IMR-90 (cell line): ENCODE measurements at regions not wholly inside any gene's neighbourhood (a gene's known extent, or its start where the extent isn't known, plus 50 kb on each side); places are given as distances from the start of the nearest gene placed in this dataset.

Experiments
- ATAC-seq: fragments of 200-7000 bp; cut with Tn5 transposase; 2 replicates; pipeline ENCODE4 v1.9.1; 2020; ENCODE audit warnings: low read depth, mild to moderate bottlenecking, moderate library complexity
- BruUV-seq: library from RNA; stranded (reverse); fragments of 400-500 nt; replicated peaks from 2 replicates; lab custom pipeline; 2021; lab: Mats Ljungman, UMichigan
- CTCF ChIA-PET: fragments of 300-600 bp; formaldehyde crosslinking; extraction: SDS; loops from one replicate; lab custom pipeline; 2021; ENCODE audit warnings: antibody characterized with exemption; lab: Yijun Ruan, JAX
- POLR2A ChIA-PET: fragments of 300-600 bp; sonication (Branson Sonifier 250); formaldehyde crosslinking; loops from one replicate; lab custom pipeline; 2022; ENCODE audit warnings: antibody characterized with exemption; ENCODE audit not compliant: unreplicated experiment; lab: Charles Lee
- DNase-seq: peaks from one replicate; pipeline ENCODE4 v3.0.0; 2013
- H2AFZ ChIP-seq: replicated peaks from 2 replicates; pipeline ENCODE3; 2013; ENCODE audit warnings: low read length, mild to moderate bottlenecking; ENCODE audit not compliant: poor library complexity
- H2AK5ac ChIP-seq: 2 replicates; pipeline ENCODE4 v1.6.1; 2013; ENCODE audit warnings: low read depth, low read length, inconsistent platforms
- H2AK9ac ChIP-seq: replicated peaks from 2 replicates; pipeline ENCODE3; 2013; ENCODE audit warnings: mild to moderate bottlenecking, low read depth, low read length, moderate library complexity; ENCODE audit not compliant: poor library complexity
- H2BK120ac ChIP-seq: 2 replicates; pipeline ENCODE4 v1.6.1; 2013; ENCODE audit warnings: low read depth, low read length, inconsistent platforms
- H2BK15ac ChIP-seq: 3 replicates; pipeline ENCODE4 v1.6.1; 2013; ENCODE audit warnings: low read depth, low read length, inconsistent platforms
- H2BK20ac ChIP-seq: 2 replicates; pipeline ENCODE4 v1.6.1; 2013; ENCODE audit warnings: low read depth, mild to moderate bottlenecking, inconsistent platforms, low read length, moderate library complexity
- H2BK5ac ChIP-seq: 2 replicates; pipeline ENCODE4 v1.6.1; 2013; ENCODE audit warnings: mild to moderate bottlenecking, low read depth, low read length, inconsistent platforms; ENCODE audit not compliant: poor library complexity, severe bottlenecking
- H3K14ac ChIP-seq: replicated peaks from 2 replicates; pipeline ENCODE4 v1.6.1; 2013; ENCODE audit warnings: low read depth, low read length, inconsistent platforms
- H3K18ac ChIP-seq: 2 replicates; pipeline ENCODE4 v1.6.1; 2013; ENCODE audit warnings: low read depth, low read length, control low read depth
- H3K23ac ChIP-seq: 2 replicates; pipeline ENCODE4 v1.6.1; 2013; ENCODE audit warnings: low read depth, low read length, inconsistent platforms
- H3K27ac ChIP-seq: 2 replicates; pipeline ENCODE4 v1.5.1; 2013; ENCODE audit warnings: mild to moderate bottlenecking, control low read depth, low read length; ENCODE audit not compliant: insufficient read depth
- H3K27me3 ChIP-seq: 2 replicates; pipeline ENCODE4 v1.6.1; 2013; ENCODE audit warnings: low read length; ENCODE audit not compliant: control insufficient read depth, insufficient read depth
- H3K36me3 ChIP-seq: 2 replicates; pipeline ENCODE4 v1.6.1; 2013; ENCODE audit warnings: low read length, mixed read lengths; ENCODE audit not compliant: control insufficient read depth, insufficient read depth
- H3K4ac ChIP-seq: 2 replicates; pipeline ENCODE4 v1.6.1; 2013; ENCODE audit warnings: low read depth, low read length, inconsistent platforms
- H3K4me1 ChIP-seq: 2 replicates; pipeline ENCODE4 v1.6.1; 2013; ENCODE audit warnings: low read length, mixed read lengths; ENCODE audit not compliant: control insufficient read depth, insufficient read depth
- H3K4me2 ChIP-seq: 2 replicates; pipeline ENCODE4 v1.6.1; 2013; ENCODE audit warnings: low read depth, mild to moderate bottlenecking, control low read depth, low read length, moderate library complexity
- H3K4me3 ChIP-seq: 2 replicates; pipeline ENCODE4 v1.5.1; 2013; ENCODE audit warnings: low read depth, mild to moderate bottlenecking, control low read depth, low read length, moderate library complexity; ENCODE audit not compliant: insufficient read depth
- H3K56ac ChIP-seq: 2 replicates; pipeline ENCODE4 v1.6.1; 2013; ENCODE audit warnings: low read length, inconsistent platforms; ENCODE audit not compliant: insufficient read depth; ENCODE audit errors: extremely low read depth
- H3K79me1 ChIP-seq, 2 experiments: 2 replicates each; pipeline ENCODE4 v1.6.1; 2013; ENCODE audit warnings: low read length in 2 of 2, inconsistent platforms in 1 of 2, low read depth in 1 of 2
- H3K9ac ChIP-seq: 2 replicates; pipeline ENCODE4 v1.6.1; 2013; ENCODE audit warnings: low read depth, low read length, control low read depth
- H3K9me1 ChIP-seq: 2 replicates; pipeline ENCODE4 v1.6.1; 2013; ENCODE audit warnings: low read length, inconsistent platforms; ENCODE audit not compliant: insufficient read depth
- H3K9me3 ChIP-seq: 2 replicates; pipeline ENCODE4 v1.6.1; 2013; ENCODE audit warnings: low read length; ENCODE audit not compliant: control insufficient read depth, insufficient read depth
- H4K20me1 ChIP-seq: 2 replicates; pipeline ENCODE4 v1.6.1; 2013; ENCODE audit warnings: low read length, inconsistent platforms; ENCODE audit not compliant: insufficient read depth
- H4K5ac ChIP-seq: 2 replicates; pipeline ENCODE4 v1.6.1; 2013; ENCODE audit warnings: mild to moderate bottlenecking, low read depth, low read length, control low read depth
- H4K8ac ChIP-seq, 2 experiments: 2 replicates each; pipeline ENCODE4 v1.6.1; 2013; ENCODE audit warnings: low read depth in 2 of 2, low read length in 2 of 2, control low read depth in 1 of 2, inconsistent platforms in 1 of 2
- H4K91ac ChIP-seq: 2 replicates; pipeline ENCODE4 v1.6.1; 2013; ENCODE audit warnings: low read depth, low read length, inconsistent platforms; ENCODE audit not compliant: insufficient read depth
- CHD1 ChIP-seq: IDR thresholded peaks from 2 replicates; pipeline ENCODE4 v1.6.1; 2012; ENCODE audit warnings: low read depth, low read length, improper control_type of control experiment
- FOS ChIP-seq: fragments of 150-350 bp; IDR thresholded peaks from 2 replicates; pipeline ENCODE4 v1.6.1; 2016; ENCODE audit warnings: low read depth, low read length
- MAZ ChIP-seq: IDR thresholded peaks from 2 replicates; pipeline ENCODE4 v1.6.1; 2012; ENCODE audit warnings: low read depth, mild to moderate bottlenecking, low read length, improper control_type of control experiment, moderate library complexity, borderline replicate concordance
- POLR2A ChIP-seq: IDR thresholded peaks from 2 replicates; pipeline ENCODE4 v1.6.1; 2012; ENCODE audit warnings: mild to moderate bottlenecking, low read depth, low read length
- SMC3 ChIP-seq: fragments of 150-350 bp; IDR thresholded peaks from 2 replicates; pipeline ENCODE4 v1.6.1; 2016; ENCODE audit warnings: low read depth, mild to moderate bottlenecking, antibody characterized with exemption, low read length, moderate library complexity
- WGBS, 2 experiments: methylation state at CpG; one replicate each; pipeline versions ENCODE4 v1.1.5 to v1.1.7; 2013; ENCODE audit warnings: missing lambda C conversion rate in 2 of 2; ENCODE audit not compliant: insufficient read length in 1 of 2; ENCODE audit errors: extremely low coverage in 2 of 2; 5-methylcytosine and 5-hydroxymethylcytosine counted together
- dilution Hi-C: fragments of 300-500 bp; cut with HindIII; formaldehyde crosslinking; loops from one replicate; pipeline ENCODE4 v1.14.3; 2018; ENCODE audit warnings: low sequenced_read_pairs; ENCODE audit not compliant: unreplicated experiment
- in situ Hi-C: fragments of 300-500 bp; cut with MboI; formaldehyde crosslinking; loops from 3 replicates; pipeline ENCODE4 v1.14.3; 2019; ENCODE audit warnings: low sequenced_read_pairs, inconsistent platforms, mixed read lengths
- intact Hi-C: fragments of 100-400 bp; cut with micrococcal nuclease; formaldehyde crosslinking; loops from 2 replicates; pipeline ENCODE4 v1.10.0; 2022

GRCh38 chr7:125430013-125430412, 500.4 kb upstream of the POT1 start:
- Histone ChIP-seq H2BK5ac (no peak overlapping the region), H3K4ac (no peak overlapping the region), H4K8ac (no peak overlapping the region), H3K18ac (no peak overlapping the region), H3K23ac (no peak overlapping the region), H2AK5ac (no peak overlapping the region), H3K9ac (no peak overlapping the region), H3K9me1 (no peaks in the 10 kb centered on the region), H3K4me3 (no peak overlapping the region), H3K36me3 (no peaks in the 10 kb centered on the region), H3K9me3 (no peaks in the 10 kb centered on the region; the same call in none of the 2 replicates), H3K79me1 (no peaks in the 10 kb centered on the region), H3K27me3 (no peaks in the 10 kb centered on the region), H2AK9ac (no peak overlapping the region), H3K4me1 (no peaks in the 10 kb centered on the region), H3K27ac (no peak overlapping the region), H2BK15ac (no peak overlapping the region), H3K56ac (no peak overlapping the region), H4K5ac (no peak overlapping the region), H3K4me2 (no peak overlapping the region), H2BK120ac (no peak overlapping the region), H2BK20ac (no peak overlapping the region), H2AFZ (no peak overlapping the region), H4K91ac (no peak overlapping the region), H3K14ac (no peak overlapping the region), H4K20me1 (no peaks in the 10 kb centered on the region)
- intact Hi-C loops, result no loop called here
- no peak for ATAC-seq
- in situ Hi-C loops, result no loop called here
- BruUV-seq, result no TSS peak
- no CpG with 5 or more reads among the region's 2 CpGs for WGBS, 2 experiments
- no peak for TF ChIP-seq CHD1
- TF ChIP-seq SMC3, result no peak
- TF ChIP-seq FOS, result no peak
- no peak for TF ChIP-seq POLR2A
- no peak for TF ChIP-seq MAZ
- CTCF ChIA-PET, result interaction anchor here (0.7 kb wide), 1 partner anchor 82 kb away, joined by 3 read pairs; no protein-coding TSS in a partner anchor
- no peak for DNase-seq
- dilution Hi-C loops, result no loop called here
- POLR2A ChIA-PET, result no interaction called here
